ENCODE measurements at regions not wholly inside any gene's neighbourhood (a gene's known extent, or its start where the extent isn't known, plus 50 kb on each side); places are given as distances from the start of the nearest gene placed in this dataset.

DNA sequence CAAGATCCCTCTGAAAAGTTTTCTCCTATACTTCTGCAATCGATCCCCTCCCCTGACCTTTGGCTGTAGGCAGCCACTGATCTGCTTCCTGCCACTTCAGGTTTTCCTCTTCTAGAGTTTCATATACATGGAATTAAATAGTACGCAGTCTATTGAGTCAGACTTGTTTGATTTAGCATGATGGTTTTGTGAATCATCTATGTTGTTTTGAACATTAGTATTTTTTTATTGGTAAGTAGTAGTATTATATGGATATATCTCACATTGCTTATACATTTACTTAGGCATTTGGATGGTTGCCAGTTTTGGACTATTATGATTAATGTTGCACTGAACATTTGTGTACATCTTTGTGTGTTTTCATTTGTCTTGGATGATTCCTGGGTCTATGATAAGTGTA is 518.0 kb downstream of the CD109 start:
- TF ChIP-seq, protein P1, sequence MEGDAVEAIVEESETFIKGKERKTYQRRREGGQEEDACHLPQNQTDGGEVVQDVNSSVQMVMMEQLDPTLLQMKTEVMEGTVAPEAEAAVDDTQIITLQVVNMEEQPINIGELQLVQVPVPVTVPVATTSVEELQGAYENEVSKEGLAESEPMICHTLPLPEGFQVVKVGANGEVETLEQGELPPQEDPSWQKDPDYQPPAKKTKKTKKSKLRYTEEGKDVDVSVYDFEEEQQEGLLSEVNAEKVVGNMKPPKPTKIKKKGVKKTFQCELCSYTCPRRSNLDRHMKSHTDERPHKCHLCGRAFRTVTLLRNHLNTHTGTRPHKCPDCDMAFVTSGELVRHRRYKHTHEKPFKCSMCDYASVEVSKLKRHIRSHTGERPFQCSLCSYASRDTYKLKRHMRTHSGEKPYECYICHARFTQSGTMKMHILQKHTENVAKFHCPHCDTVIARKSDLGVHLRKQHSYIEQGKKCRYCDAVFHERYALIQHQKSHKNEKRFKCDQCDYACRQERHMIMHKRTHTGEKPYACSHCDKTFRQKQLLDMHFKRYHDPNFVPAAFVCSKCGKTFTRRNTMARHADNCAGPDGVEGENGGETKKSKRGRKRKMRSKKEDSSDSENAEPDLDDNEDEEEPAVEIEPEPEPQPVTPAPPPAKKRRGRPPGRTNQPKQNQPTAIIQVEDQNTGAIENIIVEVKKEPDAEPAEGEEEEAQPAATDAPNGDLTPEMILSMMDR (IDR thresholded peaks at IDR 0.05; ENCODE audit: control insufficient read depth, extremely low read depth, insufficient read depth), result no peak
- no peak for DNase-seq (ENCODE audit: low read depth)
- no peak overlapping the region for H3K4me3 ChIP-seq (ENCODE audit: low read depth, low read length)

DNA sequence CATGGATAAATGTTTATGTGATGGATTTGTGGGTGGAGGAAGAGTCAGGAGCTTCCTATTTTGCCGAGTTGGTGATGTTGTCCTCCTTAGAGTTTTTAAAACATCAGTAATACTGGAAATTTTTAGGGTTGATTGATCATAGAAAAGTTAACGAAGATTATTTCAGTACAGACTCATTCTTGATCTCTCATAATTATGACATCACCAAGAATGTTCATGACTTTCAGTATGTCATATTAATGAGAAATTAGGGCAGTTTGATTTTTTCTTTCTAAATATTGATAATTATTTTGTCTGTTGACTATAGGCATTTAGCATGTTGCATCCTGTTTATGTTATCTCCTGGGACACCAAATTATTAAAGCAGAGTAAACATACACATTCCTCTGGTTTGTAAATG is 512.2 kb downstream of the CD109 start:
- no peak for DNase-seq (ENCODE audit: low read depth)
- TF ChIP-seq, protein P1 (IDR thresholded peaks at IDR 0.05; ENCODE audit: control insufficient read depth, extremely low read depth, insufficient read depth), result no peak
- H3K4me3 ChIP-seq (ENCODE audit: low read depth, low read length), result no peak overlapping the region

DNA sequence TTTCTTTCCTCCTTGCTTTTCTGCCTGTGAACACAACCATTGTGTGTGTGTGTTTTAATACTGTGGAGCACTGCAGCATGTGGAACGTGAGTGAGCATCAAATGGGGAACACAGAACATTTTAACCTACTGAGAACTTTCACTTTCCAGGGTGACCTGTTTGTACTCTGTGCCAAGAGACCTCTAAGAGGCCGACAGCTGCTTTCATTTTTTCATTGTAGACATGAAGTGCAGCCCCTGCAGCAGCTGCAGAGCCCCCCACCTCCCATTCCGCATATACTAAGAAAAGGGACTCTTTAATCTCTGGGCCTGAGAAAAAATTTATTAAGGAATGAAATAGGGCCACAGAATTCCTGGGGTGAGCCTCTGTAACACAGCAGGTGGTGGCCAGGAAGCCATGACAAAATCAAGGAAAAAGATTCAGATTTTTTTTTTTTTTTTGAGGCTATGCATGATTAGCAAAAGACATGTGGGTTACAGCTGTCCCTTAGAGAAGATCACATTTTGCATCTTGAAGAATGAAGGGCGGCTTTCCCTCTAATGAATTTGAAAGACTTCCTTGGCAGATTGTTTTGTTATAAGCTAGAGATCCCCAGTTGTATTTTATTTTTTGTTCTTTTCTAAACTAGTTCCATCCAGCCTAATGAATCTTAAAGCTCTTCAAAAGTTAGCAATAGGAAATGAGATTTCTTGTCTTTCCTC is 503.4 kb downstream of the CD109 start:
- H3K4me3 ChIP-seq (ENCODE audit: low read depth, low read length), result no peak overlapping the region
- TF ChIP-seq, protein P1 (IDR thresholded peaks at IDR 0.05; ENCODE audit: control insufficient read depth, extremely low read depth, insufficient read depth), result no peak
- no peak for DNase-seq (ENCODE audit: low read depth)

DNA sequence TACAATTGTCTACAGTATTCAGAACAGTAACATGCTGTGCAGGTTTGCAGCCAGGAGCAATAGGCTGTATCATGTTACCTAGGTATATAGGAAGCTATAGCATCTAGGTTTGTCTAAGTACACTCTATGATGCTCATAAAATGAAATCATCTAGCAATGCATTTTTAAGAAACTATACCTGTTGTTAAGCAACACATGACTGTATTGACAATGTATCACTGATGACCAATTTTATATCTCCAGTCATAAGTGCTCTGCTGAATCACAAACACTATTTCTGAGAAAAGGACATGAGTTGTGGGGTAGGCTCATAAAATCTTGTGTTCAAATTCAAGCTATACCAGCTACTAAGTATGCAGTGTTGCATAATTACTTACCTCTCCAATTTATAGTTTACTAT is 501.3 kb downstream of the CD109 start:
- TF ChIP-seq, protein P1 (IDR thresholded peaks at IDR 0.05; ENCODE audit: control insufficient read depth, extremely low read depth, insufficient read depth), result no peak
- no peak for DNase-seq (ENCODE audit: low read depth)
- no peak overlapping the region for H3K4me3 ChIP-seq (ENCODE audit: low read depth, low read length)

DNA sequence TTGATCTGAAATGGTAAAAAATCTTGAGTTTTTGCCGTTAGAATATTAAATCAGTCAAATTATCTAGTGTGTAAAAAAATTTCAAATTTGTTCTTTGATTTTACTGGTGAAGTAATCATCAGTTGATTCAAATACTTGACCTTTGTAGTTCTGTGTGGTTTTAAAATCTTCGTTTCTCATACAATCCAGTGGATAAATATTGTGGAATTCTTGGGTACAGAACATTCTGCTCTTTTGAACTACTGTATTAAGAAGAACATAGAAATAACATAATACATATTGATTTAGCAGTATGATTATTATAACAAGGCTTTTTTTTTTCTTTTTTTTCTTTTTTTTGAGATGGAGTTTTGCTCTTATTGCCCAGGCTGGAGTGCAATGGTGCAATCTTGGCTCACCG is 491.8 kb downstream of the CD109 start:
- TF ChIP-seq, protein P1 (IDR thresholded peaks at IDR 0.05; ENCODE audit: control insufficient read depth, extremely low read depth, insufficient read depth), result no peak
- H3K4me3 ChIP-seq (ENCODE audit: low read depth, low read length), result no peak overlapping the region
- no peak for DNase-seq (ENCODE audit: low read depth)

DNA sequence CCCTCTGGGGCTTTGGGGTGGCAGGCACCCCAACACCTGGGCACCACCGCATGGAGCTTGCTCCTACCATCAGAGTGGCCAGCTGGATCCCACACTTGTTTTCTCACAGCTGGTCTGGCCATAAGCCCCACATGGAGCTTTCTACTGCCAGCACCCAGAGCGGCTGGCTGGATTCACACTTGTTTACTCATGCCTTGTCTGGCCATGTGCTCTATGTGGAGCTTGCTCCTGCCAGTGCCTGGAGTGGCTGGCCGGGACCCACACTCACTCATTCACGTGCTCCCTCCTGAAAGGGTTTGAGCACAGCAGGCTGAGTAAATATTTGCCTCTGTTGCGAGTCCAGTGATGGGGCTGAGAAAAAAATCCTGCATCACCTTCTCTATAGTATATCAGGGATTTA is 487.0 kb downstream of the CD109 start:
- TF ChIP-seq, protein P1 (IDR thresholded peaks at IDR 0.05; ENCODE audit: control insufficient read depth, extremely low read depth, insufficient read depth), result no peak
- no peak overlapping the region for H3K4me3 ChIP-seq (ENCODE audit: low read depth, low read length)
- peak; percentile 25 for DNase-seq (ENCODE audit: low read depth)

DNA sequence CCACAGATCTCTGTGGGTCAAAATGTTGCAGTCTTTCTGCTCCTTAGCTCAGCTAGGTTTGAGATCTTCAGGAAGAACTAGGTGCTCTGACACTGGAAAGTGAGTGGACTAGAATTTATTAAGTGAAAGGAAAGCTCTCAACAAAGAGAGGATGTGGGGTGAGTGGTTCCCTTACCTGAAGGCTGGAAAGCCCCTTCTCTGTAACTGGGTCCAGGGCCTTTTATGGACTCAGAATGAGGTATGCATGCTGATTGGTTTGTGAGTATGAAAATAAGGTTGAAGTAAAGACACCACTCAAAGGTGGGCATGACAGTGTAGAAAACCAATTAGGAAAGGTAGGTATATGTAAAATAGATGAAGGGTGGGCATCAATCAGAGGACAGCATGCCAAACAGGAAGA is 485.5 kb downstream of the CD109 start:
- TF ChIP-seq, protein P1 (IDR thresholded peaks at IDR 0.05; ENCODE audit: control insufficient read depth, extremely low read depth, insufficient read depth), result no peak
- no peak overlapping the region for H3K4me3 ChIP-seq (ENCODE audit: low read depth, low read length)
- no peak for DNase-seq (ENCODE audit: low read depth)
